Heart left ventricle (tissue), 13 donors: ENCODE measurements at regions not wholly inside any gene's neighbourhood (a gene's known extent, or its start where the extent isn't known, plus 50 kb on each side); places are given as distances from the start of the nearest gene placed in this dataset.

ENCODE experiments used
- POLR2A ChIP-seq, 2 donors: fragments of 450-650 bp; IDR thresholded peaks; one replicate each; pipeline ENCODE4 v1.6.1; 2017; ENCODE audit warnings: antibody characterized with exemption in 2 of 2, mild to moderate bottlenecking in 2 of 2, moderate library complexity in 2 of 2
- TF ChIP-seq, protein P1 (sequence below), 12 donors: fragments of 200-600 bp; sonication (generic) in 4 of 12; IDR thresholded peaks; one replicate each; pipeline versions ENCODE4 v1.5.0 to v1.8.0; 2018 to 2022; ENCODE audit warnings: antibody characterized with exemption in 12 of 12, mild to moderate bottlenecking in 5 of 12
- donor health status: ischemic (EF 13 %, LVEDD 7.1; RV severe dilation, severe dysfunction).
- donor health status: DM: no; HTN: yes; CAD: no.
- donor health status: DM: no; HTN: no; CAD: no.
- donor health status: ischemic (EF 25% LVEDD 6.9; RV normal size, moderate dysfunction).
- donor health status: ischemic (EF 25% LVEDD 5.7; RV mildly dilated, moderate dysfunction).
- donor health status: ischemic (EF 35%, LVEDD 5.7; RV mildly dilated, moderate dysfunction).
- donor health status: nonischemic (EF 11% LVEDD 7.7; RV severe dilation, severe dysfunction).
- donor health status: DM: yes; HTN: yes; CAD: no.
- donor health status: PGD.
- donor health status: ischemic (EF 29% LVEDD 5.4; RV normal size, mild dysfunction).
- donor health status: nonischemic (EF 23%, LVEDD 6.1; RV moderate dilation, normal function).

- TF ChIP-seq, protein P1, sequence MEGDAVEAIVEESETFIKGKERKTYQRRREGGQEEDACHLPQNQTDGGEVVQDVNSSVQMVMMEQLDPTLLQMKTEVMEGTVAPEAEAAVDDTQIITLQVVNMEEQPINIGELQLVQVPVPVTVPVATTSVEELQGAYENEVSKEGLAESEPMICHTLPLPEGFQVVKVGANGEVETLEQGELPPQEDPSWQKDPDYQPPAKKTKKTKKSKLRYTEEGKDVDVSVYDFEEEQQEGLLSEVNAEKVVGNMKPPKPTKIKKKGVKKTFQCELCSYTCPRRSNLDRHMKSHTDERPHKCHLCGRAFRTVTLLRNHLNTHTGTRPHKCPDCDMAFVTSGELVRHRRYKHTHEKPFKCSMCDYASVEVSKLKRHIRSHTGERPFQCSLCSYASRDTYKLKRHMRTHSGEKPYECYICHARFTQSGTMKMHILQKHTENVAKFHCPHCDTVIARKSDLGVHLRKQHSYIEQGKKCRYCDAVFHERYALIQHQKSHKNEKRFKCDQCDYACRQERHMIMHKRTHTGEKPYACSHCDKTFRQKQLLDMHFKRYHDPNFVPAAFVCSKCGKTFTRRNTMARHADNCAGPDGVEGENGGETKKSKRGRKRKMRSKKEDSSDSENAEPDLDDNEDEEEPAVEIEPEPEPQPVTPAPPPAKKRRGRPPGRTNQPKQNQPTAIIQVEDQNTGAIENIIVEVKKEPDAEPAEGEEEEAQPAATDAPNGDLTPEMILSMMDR (IDR thresholded peaks at IDR 0.05), result no peak
- TF ChIP-seq POLR2A (IDR thresholded peaks at IDR 0.05), result no peak
These were observed 62.2 kb upstream of the ANXA1 start for GRCh38 chr9:73089304-73089985.
